ENCODE measurements at regions not wholly inside any gene's neighbourhood (a gene's known extent, or its start where the extent isn't known, plus 50 kb on each side); places are given as distances from the start of the nearest gene placed in this dataset.
A peak's percentile ranks its signal among the peaks of the same experiment; 100 is the strongest.

GRCh38 chr9:118305331-118305730 lies 601.1 kb downstream of the TLR4 start:
- in situ Hi-C loops (cut with HindIII; ENCODE audit: low pct_unique_long_range_greater_than_20kb, low sequenced_read_pairs) = no loop called here
- no peak for DNase-seq (ENCODE audit: low read depth, low spot score)

GRCh38 chr9:118306801-118307200 lies 602.6 kb downstream of the TLR4 start:
- in situ Hi-C loops (cut with HindIII; ENCODE audit: low pct_unique_long_range_greater_than_20kb, low sequenced_read_pairs) = no loop called here

GRCh38 chr9:118313965-118314364 lies 609.8 kb downstream of the TLR4 start:
- DNase-seq (ENCODE audit: low read depth, low spot score) = no peak
- in situ Hi-C loops (cut with HindIII; ENCODE audit: low pct_unique_long_range_greater_than_20kb, low sequenced_read_pairs) = no loop called here

More at GRCh38 chr9:118306801-118307200, 602.6 kb downstream of the TLR4 start:
- DNase-seq (ENCODE audit: low read depth, low spot score) = no peak

GRCh38 chr9:118316831-118317343 lies 612.7 kb downstream of the TLR4 start:
- no peak for DNase-seq (ENCODE audit: low read depth, low spot score)
- in situ Hi-C loops (cut with HindIII; ENCODE audit: low pct_unique_long_range_greater_than_20kb, low sequenced_read_pairs) = no loop called here

- DNase-seq (ENCODE audit: low read depth, low spot score) = peak; percentile 76
- in situ Hi-C loops (cut with HindIII; ENCODE audit: low pct_unique_long_range_greater_than_20kb, low sequenced_read_pairs) = no loop called here
Measured at GRCh38 chr9:118318770-118319431, 614.7 kb downstream of the TLR4 start.

DNA sequence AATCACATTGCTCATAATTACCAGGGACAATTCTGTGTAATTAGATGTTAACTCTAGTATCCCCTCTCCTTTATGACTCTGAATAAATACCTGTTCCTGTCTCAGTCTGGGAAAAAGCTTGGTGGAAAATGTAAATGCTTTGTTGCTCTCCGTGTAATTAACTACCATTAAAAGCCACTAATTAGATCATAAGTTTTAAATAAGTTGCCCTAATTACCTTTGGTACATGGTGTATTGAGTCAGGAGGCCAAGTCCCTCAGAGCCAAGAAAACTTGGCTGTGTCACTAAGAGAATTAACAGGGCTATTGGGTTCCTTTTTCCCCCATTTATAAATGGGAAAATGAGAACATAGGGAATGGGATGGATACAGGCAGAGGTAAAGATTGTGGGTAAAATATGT lies 617.6 kb downstream of the TLR4 start:
- in situ Hi-C loops (cut with HindIII; ENCODE audit: low pct_unique_long_range_greater_than_20kb, low sequenced_read_pairs) = no loop called here

DNA sequence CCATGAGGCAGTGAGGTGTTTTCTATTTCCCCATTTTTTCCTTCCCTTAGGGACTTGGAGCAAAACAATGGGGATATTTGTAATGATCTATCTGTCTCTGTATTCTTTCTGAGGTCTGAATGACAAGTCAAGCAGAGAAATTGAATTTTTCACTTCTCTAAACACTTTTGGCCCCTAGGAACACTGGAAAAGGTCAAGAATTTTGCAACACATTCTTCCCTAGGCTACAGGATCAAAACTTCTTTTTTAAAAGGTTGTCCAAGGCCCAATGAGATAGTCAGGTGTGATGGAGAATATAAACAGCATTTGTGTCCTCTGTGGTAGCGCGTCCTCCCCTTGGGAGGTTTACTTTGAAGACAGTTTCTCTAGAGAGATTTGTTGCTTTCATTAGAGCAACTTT lies 620.5 kb downstream of the TLR4 start:
- in situ Hi-C loops (cut with HindIII; ENCODE audit: low pct_unique_long_range_greater_than_20kb, low sequenced_read_pairs) = no loop called here
- DNase-seq (ENCODE audit: low read depth, low spot score) = peak; percentile 65

More for the DNA sequence above, 617.6 kb downstream of the TLR4 start:
- DNase-seq (ENCODE audit: low read depth, low spot score) = no peak

GRCh38 chr9:118325757-118326156 lies 621.6 kb downstream of the TLR4 start:
- no peak for DNase-seq (ENCODE audit: low read depth, low spot score)
- in situ Hi-C loops (cut with HindIII; ENCODE audit: low pct_unique_long_range_greater_than_20kb, low sequenced_read_pairs) = no loop called here

DNA sequence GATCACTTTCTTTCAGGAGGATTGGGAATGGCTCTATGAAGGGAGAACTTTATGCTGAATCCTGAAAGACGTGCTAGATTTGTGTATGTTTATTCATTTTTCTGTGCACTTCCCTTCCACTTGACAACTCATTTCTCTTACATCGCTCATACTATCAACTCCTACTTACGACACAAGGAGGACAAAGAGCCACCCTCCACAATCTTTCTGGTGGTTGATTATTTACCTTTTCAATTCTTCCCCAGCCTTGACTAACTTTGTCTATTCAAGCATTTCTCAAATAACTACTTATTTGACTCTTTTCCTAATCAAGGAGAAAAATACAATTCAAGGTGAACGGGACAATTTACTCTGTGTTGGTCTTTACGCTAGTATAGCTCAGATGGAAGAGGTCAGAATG lies 622.1 kb downstream of the TLR4 start:
- no peak for DNase-seq (ENCODE audit: low read depth, low spot score)
- in situ Hi-C loops (cut with HindIII; ENCODE audit: low pct_unique_long_range_greater_than_20kb, low sequenced_read_pairs) = no loop called here

DNA sequence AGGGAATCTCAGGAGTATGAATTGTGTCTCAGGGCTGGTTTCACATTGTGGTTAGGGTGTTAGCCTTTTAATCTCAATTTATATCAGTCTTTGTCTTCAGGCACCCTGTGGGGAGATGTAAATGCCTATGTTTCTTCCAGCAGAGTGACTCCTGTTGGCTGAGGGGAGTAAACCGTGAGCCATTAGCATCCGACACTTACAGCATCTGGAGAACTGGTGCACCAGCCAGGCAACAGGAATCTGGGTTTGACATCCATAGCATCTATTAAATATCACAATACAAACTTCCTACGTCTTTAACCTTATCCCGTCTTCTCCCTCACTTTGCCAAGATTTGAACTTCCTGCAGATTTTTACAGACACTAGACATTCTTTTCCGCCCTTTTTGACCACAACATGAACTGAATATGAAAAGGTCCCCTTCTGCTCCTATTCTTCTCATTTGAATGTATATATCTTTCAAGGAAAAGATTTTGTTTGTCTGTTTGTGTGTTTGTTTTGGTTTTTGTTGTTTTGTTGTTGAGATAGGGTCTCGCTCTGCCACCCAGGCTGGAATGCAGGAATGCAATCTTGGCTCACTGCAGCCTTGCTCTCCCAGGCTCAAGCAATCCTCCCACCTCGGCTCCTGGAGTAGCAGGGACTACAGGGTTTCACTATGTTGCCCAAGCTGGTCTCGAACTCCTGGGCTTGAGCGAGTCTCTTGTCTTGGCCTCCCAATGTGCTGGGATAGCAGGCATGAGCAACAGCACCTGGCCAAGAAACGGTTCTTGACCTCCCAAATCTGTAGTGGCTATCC lies 626.2 kb downstream of the TLR4 start:
- in situ Hi-C loops (cut with HindIII; ENCODE audit: low pct_unique_long_range_greater_than_20kb, low sequenced_read_pairs) = no loop called here
- no peak for DNase-seq (ENCODE audit: low read depth, low spot score)

- DNase-seq (ENCODE audit: low read depth, low spot score) = no peak
- in situ Hi-C loops (cut with HindIII; ENCODE audit: low pct_unique_long_range_greater_than_20kb, low sequenced_read_pairs) = no loop called here
Measured at GRCh38 chr9:118331622-118332045, 627.4 kb downstream of the TLR4 start.

GRCh38 chr9:118336250-118336942 lies 632.2 kb downstream of the TLR4 start:
- no peak for DNase-seq (ENCODE audit: low read depth, low spot score)
- in situ Hi-C loops (cut with HindIII; ENCODE audit: low pct_unique_long_range_greater_than_20kb, low sequenced_read_pairs) = no loop called here

GRCh38 chr9:118336943-118337330 lies 632.7 kb downstream of the TLR4 start:
- in situ Hi-C loops (cut with HindIII; ENCODE audit: low pct_unique_long_range_greater_than_20kb, low sequenced_read_pairs) = no loop called here
- DNase-seq (ENCODE audit: low read depth, low spot score) = no peak

GRCh38 chr9:118360036-118360435 lies 655.8 kb downstream of the TLR4 start:
- DNase-seq (ENCODE audit: low read depth, low spot score) = no peak

GRCh38 chr9:118362123-118362522 lies 657.9 kb downstream of the TLR4 start:
- DNase-seq (ENCODE audit: low read depth, low spot score) = no peak
- in situ Hi-C loops (cut with HindIII; ENCODE audit: low pct_unique_long_range_greater_than_20kb, low sequenced_read_pairs) = no loop called here

More at GRCh38 chr9:118360036-118360435, 655.8 kb downstream of the TLR4 start:
- in situ Hi-C loops (cut with HindIII; ENCODE audit: low pct_unique_long_range_greater_than_20kb, low sequenced_read_pairs) = no loop called here

- DNase-seq (ENCODE audit: low read depth, low spot score) = no peak
- in situ Hi-C loops (cut with HindIII; ENCODE audit: low pct_unique_long_range_greater_than_20kb, low sequenced_read_pairs) = no loop called here
Measured at GRCh38 chr9:118362596-118362995, 658.4 kb downstream of the TLR4 start.

DNA sequence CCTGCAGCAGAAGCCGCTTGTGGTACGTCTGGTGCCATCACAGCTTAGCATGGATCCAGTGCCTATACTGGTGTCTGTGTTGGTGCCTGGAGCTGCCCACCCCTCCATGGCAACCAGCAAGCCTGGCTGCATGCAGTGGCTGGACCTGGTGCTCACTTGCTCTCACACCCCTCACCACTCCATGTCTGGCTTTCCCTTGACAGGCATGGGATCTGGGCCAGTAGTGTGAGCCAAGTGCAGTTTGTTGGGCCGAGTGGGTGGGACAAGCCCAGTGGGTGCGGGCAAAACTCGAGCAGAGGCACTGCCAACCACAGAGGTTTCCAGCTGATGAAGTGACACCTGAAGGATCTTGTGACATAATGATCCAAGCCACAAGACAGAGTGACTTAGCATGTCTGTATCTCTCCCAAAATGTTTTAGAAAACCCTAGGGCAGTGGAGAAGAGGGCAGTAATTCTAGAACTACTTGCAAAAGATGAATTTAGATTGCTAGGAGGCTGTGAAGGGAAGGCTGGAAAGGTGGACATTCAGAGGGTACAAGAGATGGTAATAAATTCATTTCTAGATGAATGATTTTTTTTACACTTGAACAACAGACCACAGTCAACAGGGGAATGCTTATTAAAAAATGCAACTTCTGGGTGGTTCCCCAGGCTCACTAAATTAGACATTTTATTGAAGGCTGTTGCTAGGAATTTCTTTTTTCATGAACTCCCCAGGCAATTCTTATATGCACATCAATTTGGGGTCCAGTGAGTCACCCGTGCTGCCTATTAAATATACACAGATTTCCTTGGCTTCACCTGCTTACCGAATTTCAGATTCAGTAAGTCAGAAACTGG lies 660.3 kb downstream of the TLR4 start:
- DNase-seq (ENCODE audit: low read depth, low spot score) = no peak
- in situ Hi-C loops (cut with HindIII; ENCODE audit: low pct_unique_long_range_greater_than_20kb, low sequenced_read_pairs) = no loop called here
